Tibial nerve (tissue), 3 donors: ENCODE measurements at regions not wholly inside any gene's neighbourhood (a gene's known extent, or its start where the extent isn't known, plus 50 kb on each side); places are given as distances from the start of the nearest gene placed in this dataset.
A peak's percentile ranks its signal among the peaks of the same experiment; 100 is the strongest.

ENCODE experiments used
- POLR2A ChIP-seq, 2 donors: fragments of 450-650 bp; IDR thresholded peaks; one replicate each; pipeline ENCODE4 v1.6.1; 2017; ENCODE audit warnings: antibody characterized with exemption in 2 of 2, mild to moderate bottlenecking in 2 of 2, moderate library complexity in 2 of 2
- TF ChIP-seq, protein P1 (sequence below), 5 experiments: fragments of 200-600 bp in 3 of 5; fragments of 450-650 bp in 2 of 5; sonication (generic) in 3 of 5; IDR thresholded peaks; one replicate each; pipeline ENCODE4 v1.5.1; 2016 to 2019; ENCODE audit warnings: antibody characterized with exemption in 5 of 5, mild to moderate bottlenecking in 3 of 5, moderate library complexity in 2 of 5

DNA sequence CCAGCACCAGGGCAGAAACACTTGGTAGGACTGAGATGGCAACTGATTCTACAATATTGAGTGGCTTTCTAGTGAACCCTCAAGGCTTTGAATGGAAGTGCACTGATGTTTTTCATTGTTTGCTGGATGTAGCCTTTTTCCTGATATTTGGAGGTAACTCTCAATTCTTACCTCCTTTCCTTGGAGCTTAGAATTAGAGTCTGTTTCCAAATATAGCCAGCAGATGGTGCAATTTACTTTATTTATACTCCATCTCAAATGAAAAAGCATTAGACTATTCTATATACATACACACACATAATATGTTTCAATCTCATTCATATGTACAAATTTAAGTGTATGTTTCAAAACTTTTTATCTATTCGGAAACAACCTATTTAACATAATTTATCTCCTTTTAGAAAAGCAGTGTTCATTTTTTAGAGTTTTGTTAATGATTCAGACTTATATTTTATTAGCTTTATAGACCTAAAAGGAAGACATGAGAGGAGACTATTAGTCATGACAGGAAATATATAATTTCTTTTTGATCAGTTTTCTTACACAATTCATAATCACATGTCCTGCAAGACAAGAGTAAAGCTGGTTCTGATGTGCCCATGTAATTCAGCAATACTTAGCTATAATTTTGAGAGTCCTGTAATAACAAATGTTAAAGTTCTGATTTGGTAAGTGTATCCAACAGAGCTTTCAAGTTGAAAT is 124.8 kb downstream of the NUP35 start:
- TF ChIP-seq POLR2A (IDR thresholded peaks at IDR 0.05), result no peak
- TF ChIP-seq, protein P1, sequence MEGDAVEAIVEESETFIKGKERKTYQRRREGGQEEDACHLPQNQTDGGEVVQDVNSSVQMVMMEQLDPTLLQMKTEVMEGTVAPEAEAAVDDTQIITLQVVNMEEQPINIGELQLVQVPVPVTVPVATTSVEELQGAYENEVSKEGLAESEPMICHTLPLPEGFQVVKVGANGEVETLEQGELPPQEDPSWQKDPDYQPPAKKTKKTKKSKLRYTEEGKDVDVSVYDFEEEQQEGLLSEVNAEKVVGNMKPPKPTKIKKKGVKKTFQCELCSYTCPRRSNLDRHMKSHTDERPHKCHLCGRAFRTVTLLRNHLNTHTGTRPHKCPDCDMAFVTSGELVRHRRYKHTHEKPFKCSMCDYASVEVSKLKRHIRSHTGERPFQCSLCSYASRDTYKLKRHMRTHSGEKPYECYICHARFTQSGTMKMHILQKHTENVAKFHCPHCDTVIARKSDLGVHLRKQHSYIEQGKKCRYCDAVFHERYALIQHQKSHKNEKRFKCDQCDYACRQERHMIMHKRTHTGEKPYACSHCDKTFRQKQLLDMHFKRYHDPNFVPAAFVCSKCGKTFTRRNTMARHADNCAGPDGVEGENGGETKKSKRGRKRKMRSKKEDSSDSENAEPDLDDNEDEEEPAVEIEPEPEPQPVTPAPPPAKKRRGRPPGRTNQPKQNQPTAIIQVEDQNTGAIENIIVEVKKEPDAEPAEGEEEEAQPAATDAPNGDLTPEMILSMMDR (IDR thresholded peaks at IDR 0.05), result peak in 4 of 5 experiments; percentile 19 to 47 (median 31)
